ENCODE measurements at regions not wholly inside any gene's neighbourhood (a gene's known extent, or its start where the extent isn't known, plus 50 kb on each side); places are given as distances from the start of the nearest gene placed in this dataset.
"Not testable (repeated sequence)": the region's sequence is repeated elsewhere in the genome, so short reads cannot be mapped to it uniquely, and the experiment has no call there.

DNA sequence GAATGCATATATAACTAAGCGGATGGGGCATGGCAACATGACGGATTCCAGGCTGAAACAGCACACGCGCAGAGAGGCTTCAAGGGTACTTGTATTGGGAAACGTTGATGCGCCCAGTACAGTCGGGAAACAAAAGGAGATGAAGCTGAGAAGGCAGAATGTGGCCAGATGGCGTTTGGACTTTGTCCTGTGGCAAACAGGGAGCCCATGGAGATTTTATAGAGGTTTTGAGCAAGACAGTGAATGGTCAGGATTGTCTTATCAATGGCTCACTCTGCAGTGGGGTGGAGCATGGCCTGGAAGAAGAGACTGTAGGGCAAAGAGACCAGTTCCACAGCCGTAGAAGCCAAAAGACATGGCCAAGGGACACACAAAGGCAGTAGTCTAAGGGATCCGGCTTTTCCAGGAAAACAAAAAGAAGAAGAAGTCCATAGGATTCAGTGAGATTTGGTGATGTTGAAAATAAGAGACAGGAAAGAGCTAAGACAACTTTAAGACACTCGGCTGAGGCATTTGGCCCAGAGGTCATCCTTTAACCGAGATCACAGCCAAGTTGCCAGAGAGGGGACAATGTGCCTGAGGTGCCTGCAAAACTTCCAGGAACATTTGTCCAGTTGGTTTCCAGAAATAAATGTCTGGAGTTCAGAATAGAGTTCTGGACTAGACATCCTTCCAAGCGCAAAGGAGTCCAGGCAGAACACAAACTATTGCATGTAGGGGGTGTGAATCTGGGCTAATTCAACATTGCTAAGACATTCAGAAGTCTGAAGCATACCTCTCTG is 123.0 kb upstream of the RREB1 start:
- no peak overlapping the region for H3K4me3 Mint-ChIP-seq (ENCODE audit: low read depth, unreplicated experiment)
- no peaks in the 10 kb centered on the region for H3K27me3 Mint-ChIP-seq (ENCODE audit: unreplicated experiment)
- TF ChIP-seq, protein P1, sequence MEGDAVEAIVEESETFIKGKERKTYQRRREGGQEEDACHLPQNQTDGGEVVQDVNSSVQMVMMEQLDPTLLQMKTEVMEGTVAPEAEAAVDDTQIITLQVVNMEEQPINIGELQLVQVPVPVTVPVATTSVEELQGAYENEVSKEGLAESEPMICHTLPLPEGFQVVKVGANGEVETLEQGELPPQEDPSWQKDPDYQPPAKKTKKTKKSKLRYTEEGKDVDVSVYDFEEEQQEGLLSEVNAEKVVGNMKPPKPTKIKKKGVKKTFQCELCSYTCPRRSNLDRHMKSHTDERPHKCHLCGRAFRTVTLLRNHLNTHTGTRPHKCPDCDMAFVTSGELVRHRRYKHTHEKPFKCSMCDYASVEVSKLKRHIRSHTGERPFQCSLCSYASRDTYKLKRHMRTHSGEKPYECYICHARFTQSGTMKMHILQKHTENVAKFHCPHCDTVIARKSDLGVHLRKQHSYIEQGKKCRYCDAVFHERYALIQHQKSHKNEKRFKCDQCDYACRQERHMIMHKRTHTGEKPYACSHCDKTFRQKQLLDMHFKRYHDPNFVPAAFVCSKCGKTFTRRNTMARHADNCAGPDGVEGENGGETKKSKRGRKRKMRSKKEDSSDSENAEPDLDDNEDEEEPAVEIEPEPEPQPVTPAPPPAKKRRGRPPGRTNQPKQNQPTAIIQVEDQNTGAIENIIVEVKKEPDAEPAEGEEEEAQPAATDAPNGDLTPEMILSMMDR (IDR thresholded peaks at IDR 0.05; ENCODE audit: unreplicated experiment): no peak
- H3K36me3 Mint-ChIP-seq (ENCODE audit: insufficient read depth, unreplicated experiment): no peaks in the 10 kb centered on the region
- intact Hi-C loops (cut with micrococcal nuclease; ENCODE audit: unreplicated experiment): no loop called here
- H3K4me1 Mint-ChIP-seq (ENCODE audit: low read depth, unreplicated experiment): peaks cover 19% of the 10 kb centered on the region
- CTCF ChIA-PET: no interaction called here
- H3K9me3 Mint-ChIP-seq (ENCODE audit: low read depth, unreplicated experiment): peaks cover 2% of the 10 kb centered on the region
- no peak overlapping the region for H3K27ac Mint-ChIP-seq (ENCODE audit: unreplicated experiment)
- DNase-seq: no peak
- no TSS peak for BruUV-seq (replicated peaks)

DNA sequence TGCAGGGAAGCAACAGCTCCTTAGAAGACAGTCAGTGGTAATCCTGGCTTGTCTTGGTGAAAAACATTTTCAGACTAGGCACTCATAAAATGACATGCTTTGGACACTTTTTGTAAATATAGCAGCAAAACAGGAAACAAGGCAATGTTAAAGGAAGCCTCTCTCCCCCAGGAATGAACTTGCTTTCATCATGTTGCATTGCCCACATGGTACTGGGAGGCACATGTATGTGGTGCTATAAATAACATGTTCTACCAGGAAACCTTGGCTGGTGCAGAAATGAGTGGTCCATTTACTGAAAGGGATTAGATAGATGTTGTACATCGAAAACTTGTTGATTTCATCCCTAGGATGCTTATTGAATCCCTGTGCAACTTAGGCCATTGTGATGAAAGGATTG is 121.4 kb upstream of the RREB1 start:
- H3K9me3 Mint-ChIP-seq (ENCODE audit: low read depth, unreplicated experiment): peaks cover 2% of the 10 kb centered on the region
- CTCF ChIA-PET: no interaction called here
- H3K36me3 Mint-ChIP-seq (ENCODE audit: insufficient read depth, unreplicated experiment): no peaks in the 10 kb centered on the region
- no peaks in the 10 kb centered on the region for H3K27me3 Mint-ChIP-seq (ENCODE audit: unreplicated experiment)
- no peak for DNase-seq
- BruUV-seq (replicated peaks): no TSS peak
- intact Hi-C loops (cut with micrococcal nuclease; ENCODE audit: unreplicated experiment): no loop called here
- H3K27ac Mint-ChIP-seq (ENCODE audit: unreplicated experiment): no peak overlapping the region
- peaks cover 19% of the 10 kb centered on the region for H3K4me1 Mint-ChIP-seq (ENCODE audit: low read depth, unreplicated experiment)
- TF ChIP-seq, protein P1 (IDR thresholded peaks at IDR 0.05; ENCODE audit: unreplicated experiment): no peak
- H3K4me3 Mint-ChIP-seq (ENCODE audit: low read depth, unreplicated experiment): no peak overlapping the region

DNA sequence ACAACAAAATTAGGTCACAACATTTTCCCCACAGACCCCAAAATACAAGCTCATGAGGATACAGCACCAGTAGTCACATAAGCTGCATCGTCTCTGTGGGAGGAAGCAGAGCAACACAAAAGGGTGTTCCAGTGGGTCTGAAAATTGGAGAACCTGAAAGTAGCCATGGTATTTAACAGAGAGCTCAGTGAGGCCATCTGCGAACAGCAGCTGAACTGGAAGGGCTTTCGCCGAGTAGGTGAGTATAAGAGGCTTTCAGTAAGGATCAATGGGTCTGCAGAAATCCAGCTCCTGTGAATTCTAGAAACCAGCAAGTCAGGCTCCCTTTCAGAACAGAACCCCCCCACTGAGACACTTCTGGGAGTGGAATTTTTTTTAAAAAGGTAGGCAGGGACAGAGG is 120.0 kb upstream of the RREB1 start:
- intact Hi-C loops (cut with micrococcal nuclease; ENCODE audit: unreplicated experiment): no loop called here
- CTCF ChIA-PET: interaction anchor here (0.5 kb wide), 1 partner anchor 264 kb away, joined by 3 read pairs; no protein-coding TSS in a partner anchor
- H3K36me3 Mint-ChIP-seq (ENCODE audit: insufficient read depth, unreplicated experiment): no peaks in the 10 kb centered on the region
- no peak overlapping the region for H3K27ac Mint-ChIP-seq (ENCODE audit: unreplicated experiment)
- no TSS peak for BruUV-seq (replicated peaks)
- TF ChIP-seq, protein P1 (IDR thresholded peaks at IDR 0.05; ENCODE audit: unreplicated experiment): no peak
- H3K4me1 Mint-ChIP-seq (ENCODE audit: low read depth, unreplicated experiment): peaks cover 8% of the 10 kb centered on the region
- no peaks in the 10 kb centered on the region for H3K27me3 Mint-ChIP-seq (ENCODE audit: unreplicated experiment)
- no peaks in the 10 kb centered on the region for H3K9me3 Mint-ChIP-seq (ENCODE audit: low read depth, unreplicated experiment)
- H3K4me3 Mint-ChIP-seq (ENCODE audit: low read depth, unreplicated experiment): no peak overlapping the region
- DNase-seq: no peak

DNA sequence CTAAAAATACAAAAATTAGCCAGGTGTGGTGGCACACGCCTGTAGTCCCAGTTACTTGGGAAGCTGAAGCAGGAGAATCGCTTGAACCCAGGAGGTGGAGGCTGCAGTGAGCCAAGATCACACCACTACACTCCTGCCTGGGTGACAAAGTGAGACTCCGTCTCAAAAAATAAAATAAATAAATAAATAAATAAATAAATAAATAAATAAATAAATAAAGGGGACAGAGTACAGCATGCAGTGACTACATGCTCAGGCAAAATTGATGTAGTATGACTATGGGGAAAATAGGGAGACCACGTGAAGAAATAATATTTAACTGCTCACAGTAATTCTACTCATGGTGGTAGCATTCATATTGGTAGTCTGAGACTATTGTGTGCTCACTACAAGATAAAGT is 117.7 kb upstream of the RREB1 start:
- H3K36me3 Mint-ChIP-seq (ENCODE audit: insufficient read depth, unreplicated experiment); H3K4me1 Mint-ChIP-seq (ENCODE audit: low read depth, unreplicated experiment); CTCF ChIA-PET; H3K4me3 Mint-ChIP-seq (ENCODE audit: low read depth, unreplicated experiment); DNase-seq; H3K9me3 Mint-ChIP-seq (ENCODE audit: low read depth, unreplicated experiment); H3K27me3 Mint-ChIP-seq (ENCODE audit: unreplicated experiment); H3K27ac Mint-ChIP-seq (ENCODE audit: unreplicated experiment); BruUV-seq (replicated peaks); intact Hi-C loops (cut with micrococcal nuclease; ENCODE audit: unreplicated experiment): not testable (repeated sequence)

DNA sequence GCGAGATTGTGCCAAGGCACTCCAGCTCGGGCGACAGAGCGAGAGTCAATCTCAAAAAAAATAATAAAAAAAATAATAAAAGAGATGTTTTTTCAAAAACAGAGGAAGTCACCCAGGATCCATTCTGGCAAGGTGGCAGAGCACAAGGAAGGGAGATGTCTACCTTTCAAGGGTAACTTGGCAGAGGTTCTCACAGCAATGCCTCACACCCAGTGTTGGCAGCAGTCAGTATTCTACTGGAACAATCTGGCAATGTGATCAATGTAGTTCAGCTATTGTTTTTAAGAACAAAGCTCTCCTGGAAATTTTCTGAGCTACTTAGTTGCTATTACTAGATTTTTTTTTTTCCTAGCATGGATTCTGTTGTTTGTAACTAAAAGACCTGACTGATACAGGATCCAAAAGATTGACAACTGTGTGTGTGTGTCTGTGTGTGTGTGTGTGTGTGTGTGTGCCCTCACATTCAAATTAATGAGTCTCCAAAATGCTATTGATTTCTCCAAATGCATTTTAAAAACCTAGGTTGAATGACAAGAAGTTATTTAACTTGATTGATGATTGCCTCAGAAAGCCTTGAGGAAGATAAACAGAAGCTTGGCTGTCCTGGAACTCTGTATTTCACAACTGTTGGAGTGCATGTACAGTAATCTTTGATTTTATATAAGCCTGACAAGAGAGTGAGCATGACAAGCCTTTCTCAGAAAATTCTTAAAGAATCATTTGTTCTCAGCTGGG is 114.1 kb upstream of the RREB1 start:
- H3K9me3 Mint-ChIP-seq (ENCODE audit: low read depth, unreplicated experiment): no peaks in the 10 kb centered on the region
- H3K4me1 Mint-ChIP-seq (ENCODE audit: low read depth, unreplicated experiment): no peaks in the 10 kb centered on the region
- BruUV-seq (replicated peaks): no TSS peak
- CTCF ChIA-PET: no interaction called here
- no peaks in the 10 kb centered on the region for H3K27me3 Mint-ChIP-seq (ENCODE audit: unreplicated experiment)
- intact Hi-C loops (cut with micrococcal nuclease; ENCODE audit: unreplicated experiment): no loop called here
- no peak for DNase-seq
- TF ChIP-seq, protein P1 (IDR thresholded peaks at IDR 0.05; ENCODE audit: unreplicated experiment): no peak
- H3K4me3 Mint-ChIP-seq (ENCODE audit: low read depth, unreplicated experiment): no peak overlapping the region
- no peak overlapping the region for H3K27ac Mint-ChIP-seq (ENCODE audit: unreplicated experiment)
- H3K36me3 Mint-ChIP-seq (ENCODE audit: insufficient read depth, unreplicated experiment): no peaks in the 10 kb centered on the region

All from Calu3 (cell line).